Neural cell (in vitro differentiated cells): ENCODE measurements at regions not wholly inside any gene's neighbourhood (a gene's known extent, or its start where the extent isn't known, plus 50 kb on each side); places are given as distances from the start of the nearest gene placed in this dataset.

ENCODE experiments used
- H2AFZ ChIP-seq: fragments of 200-600, 300-800 bp; sonication (generic), shearing (Covaris generic); 2 replicates; pipeline ENCODE4 v1.6.0; 2014; ENCODE audit warnings: low read depth, mild to moderate bottlenecking, antibody characterized with exemption, low read length, moderate library complexity
- H3F3A ChIP-seq: fragments of 200-600 bp; shearing (Covaris generic); 2 replicates; pipeline ENCODE4 v1.6.1; 2016; ENCODE audit warnings: mild to moderate bottlenecking, moderate library complexity, mixed read lengths, antibody characterized with exemption, low read length; ENCODE audit not compliant: insufficient read depth, poor library complexity, severe bottlenecking
- H3K27ac ChIP-seq: fragments of 200-600, 300-800 bp; sonication (generic), shearing (Covaris generic); 2 replicates; pipeline ENCODE4 v1.5.1; 2014; ENCODE audit warnings: mild to moderate bottlenecking, low read length, moderate library complexity
- H3K27me3 ChIP-seq: fragments of 300-800, 200-600 bp; sonication (generic), shearing (Covaris generic); 2 replicates; pipeline ENCODE4 v1.6.0; 2014; ENCODE audit warnings: mild to moderate bottlenecking, low read depth, low read length, moderate library complexity; ENCODE audit not compliant: insufficient read depth
- H3K36me3 ChIP-seq: fragments of 300-800, 200-600 bp; sonication (generic), shearing (Covaris generic); 2 replicates; pipeline ENCODE4 v1.5.1; 2014; ENCODE audit warnings: mild to moderate bottlenecking, antibody characterized with exemption, low read length, moderate library complexity; ENCODE audit not compliant: insufficient read depth
- H3K4me2 ChIP-seq: fragments of 300-800, 200-600 bp; sonication (generic), shearing (Covaris generic); 2 replicates; pipeline ENCODE4 v1.6.0; 2014; ENCODE audit warnings: mild to moderate bottlenecking, low read length
- H3K4me3 ChIP-seq: fragments of 300-800, 200-600 bp; sonication (generic), shearing (Covaris generic); 2 replicates; pipeline ENCODE4 v1.5.1; 2014; ENCODE audit warnings: mild to moderate bottlenecking, low read length, moderate library complexity
- H3K79me2 ChIP-seq: fragments of 200-600 bp; shearing (Covaris generic); replicated peaks from 2 replicates; pipeline ENCODE4 v1.6.0; 2014; ENCODE audit warnings: mild to moderate bottlenecking, low read length, moderate library complexity; ENCODE audit not compliant: insufficient read depth
- H3K9ac ChIP-seq: fragments of 300-800, 200-600 bp; sonication (generic), shearing (Covaris generic); 2 replicates; pipeline ENCODE4 v1.6.1; 2016; ENCODE audit warnings: mild to moderate bottlenecking, low read length, mixed read lengths
- H3K9me2 ChIP-seq: fragments of 200-600 bp; shearing (Covaris generic); 2 replicates; pipeline ENCODE4 v1.6.1; 2016; ENCODE audit warnings: mild to moderate bottlenecking, low read length, mixed read lengths; ENCODE audit not compliant: insufficient read depth
- H3K9me3 ChIP-seq: fragments of 200-600, 300-800 bp; sonication (generic), shearing (Covaris generic); 2 replicates; pipeline ENCODE4 v1.6.1; 2016; ENCODE audit warnings: mild to moderate bottlenecking, mixed run types, low read length, moderate library complexity, mixed read lengths
- H4K20me1 ChIP-seq: fragments of 200-600 bp; shearing (Covaris generic); 2 replicates; pipeline ENCODE4 v1.6.1; 2016; ENCODE audit warnings: mild to moderate bottlenecking, mixed run types; ENCODE audit not compliant: insufficient read depth
- EP300 ChIP-seq: fragments of 450-650 bp; conservative IDR thresholded peaks from 2 replicates; pipeline ENCODE4 v1.6.1; 2014; ENCODE audit warnings: antibody characterized with exemption, mild to moderate bottlenecking, moderate library complexity; ENCODE audit not compliant: poor library complexity, severe bottlenecking
- EZH2 ChIP-seq: fragments of 200-600, 300-800 bp; shearing (Covaris generic), sonication (generic); IDR thresholded peaks from 2 replicates; pipeline ENCODE4 v1.6.1; 2014; ENCODE audit warnings: antibody characterized with exemption, low read length, borderline replicate concordance, mild to moderate bottlenecking; ENCODE audit not compliant: insufficient read depth, poor library complexity, severe bottlenecking
- MXI1 ChIP-seq: fragments of 450-650 bp; conservative IDR thresholded peaks from 2 replicates; pipeline ENCODE4 v1.6.1; 2014; ENCODE audit warnings: antibody characterized with exemption, mild to moderate bottlenecking; ENCODE audit not compliant: poor library complexity, severe bottlenecking
- POLR2AphosphoS5 ChIP-seq: IDR thresholded peaks from 2 replicates; pipeline ENCODE4 v1.6.1; 2012
- RAD21 ChIP-seq: fragments of 450-650 bp; conservative IDR thresholded peaks from 2 replicates; pipeline ENCODE4 v1.6.1; 2014; ENCODE audit warnings: antibody characterized with exemption, mild to moderate bottlenecking, moderate library complexity
- SMC3 ChIP-seq: fragments of 450-650 bp; conservative IDR thresholded peaks from 2 replicates; pipeline ENCODE4 v1.6.1; 2014; ENCODE audit warnings: antibody characterized with exemption, mild to moderate bottlenecking, moderate library complexity; ENCODE audit not compliant: poor library complexity
- TAF1 ChIP-seq: IDR thresholded peaks from 2 replicates; pipeline ENCODE4 v1.6.1; 2012; ENCODE audit warnings: low read depth
- TF ChIP-seq, protein P1 (sequence below): fragments of 450-650 bp; IDR thresholded peaks from 2 replicates; pipeline ENCODE4 v1.5.1; 2014; ENCODE audit warnings: antibody characterized with exemption, mild to moderate bottlenecking, moderate library complexity; ENCODE audit not compliant: poor library complexity, severe bottlenecking
- TF ChIP-seq, protein P2 (sequence below): IDR thresholded peaks from 2 replicates; pipeline ENCODE4 v1.6.1; 2012; ENCODE audit warnings: borderline replicate concordance

DNA sequence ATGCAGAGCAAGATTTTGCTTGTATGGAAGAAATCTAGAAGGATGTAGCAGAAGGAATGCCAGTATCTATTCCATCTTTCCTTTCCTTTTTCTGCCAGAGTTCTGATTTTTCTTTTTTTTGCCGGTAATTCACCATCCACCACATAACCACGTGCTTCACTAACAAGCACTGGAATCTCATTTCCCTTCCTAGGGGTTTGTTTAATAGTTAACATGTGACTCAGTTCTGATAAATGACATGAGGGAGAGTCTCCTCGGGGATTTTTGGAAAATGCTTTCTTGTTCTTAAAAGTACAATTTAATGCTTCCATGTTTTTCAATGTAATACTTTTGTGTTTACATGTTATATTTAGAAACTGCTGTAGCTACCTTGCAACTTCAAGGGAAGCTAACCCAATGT lies 590.2 kb downstream of the SH2D4B start:
- Histone ChIP-seq H3K4me2 (no peak overlapping the region), H3K9ac (no peak overlapping the region), H3K79me2 (no peaks in the 10 kb centered on the region), H3F3A (no peaks in the 10 kb centered on the region), H3K36me3 (no peaks in the 10 kb centered on the region), H3K27ac (no peak overlapping the region), H3K27me3 (no peaks in the 10 kb centered on the region), H2AFZ (no peak overlapping the region), H3K4me3 (no peak overlapping the region), H3K9me2 (no peaks in the 10 kb centered on the region), H4K20me1 (no peaks in the 10 kb centered on the region), H3K9me3 (no peaks in the 10 kb centered on the region)
- no peak for TF ChIP-seq RAD21
- TF ChIP-seq EP300, result no peak
- TF ChIP-seq SMC3, result no peak
- TF ChIP-seq, protein P1, sequence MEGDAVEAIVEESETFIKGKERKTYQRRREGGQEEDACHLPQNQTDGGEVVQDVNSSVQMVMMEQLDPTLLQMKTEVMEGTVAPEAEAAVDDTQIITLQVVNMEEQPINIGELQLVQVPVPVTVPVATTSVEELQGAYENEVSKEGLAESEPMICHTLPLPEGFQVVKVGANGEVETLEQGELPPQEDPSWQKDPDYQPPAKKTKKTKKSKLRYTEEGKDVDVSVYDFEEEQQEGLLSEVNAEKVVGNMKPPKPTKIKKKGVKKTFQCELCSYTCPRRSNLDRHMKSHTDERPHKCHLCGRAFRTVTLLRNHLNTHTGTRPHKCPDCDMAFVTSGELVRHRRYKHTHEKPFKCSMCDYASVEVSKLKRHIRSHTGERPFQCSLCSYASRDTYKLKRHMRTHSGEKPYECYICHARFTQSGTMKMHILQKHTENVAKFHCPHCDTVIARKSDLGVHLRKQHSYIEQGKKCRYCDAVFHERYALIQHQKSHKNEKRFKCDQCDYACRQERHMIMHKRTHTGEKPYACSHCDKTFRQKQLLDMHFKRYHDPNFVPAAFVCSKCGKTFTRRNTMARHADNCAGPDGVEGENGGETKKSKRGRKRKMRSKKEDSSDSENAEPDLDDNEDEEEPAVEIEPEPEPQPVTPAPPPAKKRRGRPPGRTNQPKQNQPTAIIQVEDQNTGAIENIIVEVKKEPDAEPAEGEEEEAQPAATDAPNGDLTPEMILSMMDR, result no peak
- TF ChIP-seq, protein P2, sequence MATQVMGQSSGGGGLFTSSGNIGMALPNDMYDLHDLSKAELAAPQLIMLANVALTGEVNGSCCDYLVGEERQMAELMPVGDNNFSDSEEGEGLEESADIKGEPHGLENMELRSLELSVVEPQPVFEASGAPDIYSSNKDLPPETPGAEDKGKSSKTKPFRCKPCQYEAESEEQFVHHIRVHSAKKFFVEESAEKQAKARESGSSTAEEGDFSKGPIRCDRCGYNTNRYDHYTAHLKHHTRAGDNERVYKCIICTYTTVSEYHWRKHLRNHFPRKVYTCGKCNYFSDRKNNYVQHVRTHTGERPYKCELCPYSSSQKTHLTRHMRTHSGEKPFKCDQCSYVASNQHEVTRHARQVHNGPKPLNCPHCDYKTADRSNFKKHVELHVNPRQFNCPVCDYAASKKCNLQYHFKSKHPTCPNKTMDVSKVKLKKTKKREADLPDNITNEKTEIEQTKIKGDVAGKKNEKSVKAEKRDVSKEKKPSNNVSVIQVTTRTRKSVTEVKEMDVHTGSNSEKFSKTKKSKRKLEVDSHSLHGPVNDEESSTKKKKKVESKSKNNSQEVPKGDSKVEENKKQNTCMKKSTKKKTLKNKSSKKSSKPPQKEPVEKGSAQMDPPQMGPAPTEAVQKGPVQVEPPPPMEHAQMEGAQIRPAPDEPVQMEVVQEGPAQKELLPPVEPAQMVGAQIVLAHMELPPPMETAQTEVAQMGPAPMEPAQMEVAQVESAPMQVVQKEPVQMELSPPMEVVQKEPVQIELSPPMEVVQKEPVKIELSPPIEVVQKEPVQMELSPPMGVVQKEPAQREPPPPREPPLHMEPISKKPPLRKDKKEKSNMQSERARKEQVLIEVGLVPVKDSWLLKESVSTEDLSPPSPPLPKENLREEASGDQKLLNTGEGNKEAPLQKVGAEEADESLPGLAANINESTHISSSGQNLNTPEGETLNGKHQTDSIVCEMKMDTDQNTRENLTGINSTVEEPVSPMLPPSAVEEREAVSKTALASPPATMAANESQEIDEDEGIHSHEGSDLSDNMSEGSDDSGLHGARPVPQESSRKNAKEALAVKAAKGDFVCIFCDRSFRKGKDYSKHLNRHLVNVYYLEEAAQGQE, result no peak

DNA sequence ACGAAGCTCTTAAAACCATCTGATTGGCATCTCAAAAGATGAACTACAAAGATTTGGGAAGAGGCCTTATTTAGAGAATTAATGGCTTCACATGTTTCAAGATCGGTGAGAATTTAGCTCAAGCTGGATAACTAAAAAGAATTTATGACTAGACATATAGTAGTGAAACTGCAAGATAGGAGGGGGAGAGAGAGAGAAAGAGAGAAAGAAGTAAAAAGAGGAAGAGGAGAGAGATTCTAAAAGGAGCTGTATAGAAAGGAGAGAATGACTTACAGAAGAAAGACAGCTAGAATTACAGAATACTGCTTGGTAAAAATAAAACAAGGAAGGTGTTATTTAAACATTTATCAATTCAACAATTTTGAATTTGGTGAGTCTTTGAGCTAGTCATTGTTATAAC lies 592.3 kb downstream of the SH2D4B start:
- H3K9ac ChIP-seq, result no peak overlapping the region
- H4K20me1 ChIP-seq, result no peaks in the 10 kb centered on the region
- H3K9me2 ChIP-seq, result no peaks in the 10 kb centered on the region
- H3K27ac ChIP-seq, result no peak overlapping the region
- no peaks in the 10 kb centered on the region for H3K27me3 ChIP-seq
- no peak for TF ChIP-seq EZH2
- TF ChIP-seq, protein P1, result no peak
- TF ChIP-seq, protein P2, result no peak
- no peak for TF ChIP-seq TAF1
- TF ChIP-seq EP300, result no peak
- no peak for TF ChIP-seq RAD21
- TF ChIP-seq SMC3, result no peak
- no peak for TF ChIP-seq MXI1
- no peak for TF ChIP-seq POLR2AphosphoS5
- H3F3A ChIP-seq, result no peaks in the 10 kb centered on the region
- H3K4me2 ChIP-seq, result no peak overlapping the region
- no peaks in the 10 kb centered on the region for H3K79me2 ChIP-seq
- H2AFZ ChIP-seq, result no peak overlapping the region
- no peaks in the 10 kb centered on the region for H3K36me3 ChIP-seq
- no peak overlapping the region for H3K4me3 ChIP-seq
- H3K9me3 ChIP-seq, result no peaks in the 10 kb centered on the region
